ENCODE measurements at regions not wholly inside any gene's neighbourhood (a gene's known extent, or its start where the extent isn't known, plus 50 kb on each side); places are given as distances from the start of the nearest gene placed in this dataset.

- no peak for DNase-seq (ENCODE audit: low spot score)
- no peak for TF ChIP-seq CTCF (IDR thresholded peaks at IDR 0.05; ENCODE audit: extremely low read depth, missing control alignments)
Observed at GRCh38 chr6:134850721-134851305, 99.1 kb downstream of the ALDH8A1 start.

GRCh38 chr6:134849920-134850447, 99.9 kb downstream of the ALDH8A1 start:
- TF ChIP-seq CTCF (IDR thresholded peaks at IDR 0.05; ENCODE audit: extremely low read depth, missing control alignments): no peak
- DNase-seq (ENCODE audit: low spot score): no peak

- no peak for TF ChIP-seq CTCF (IDR thresholded peaks at IDR 0.05; ENCODE audit: extremely low read depth, missing control alignments)
- DNase-seq (ENCODE audit: low spot score): no peak
Observed at GRCh38 chr6:134848076-134848475, 101.8 kb downstream of the ALDH8A1 start.

GRCh38 chr6:134846865-134847264, 103.0 kb downstream of the ALDH8A1 start:
- TF ChIP-seq CTCF (IDR thresholded peaks at IDR 0.05; ENCODE audit: extremely low read depth, missing control alignments): no peak
- DNase-seq (ENCODE audit: low spot score): no peak

- DNase-seq (ENCODE audit: low spot score): no peak
- TF ChIP-seq CTCF (IDR thresholded peaks at IDR 0.05; ENCODE audit: extremely low read depth, missing control alignments): no peak
Observed at GRCh38 chr6:134846031-134846430, 103.9 kb downstream of the ALDH8A1 start.

GRCh38 chr6:134844120-134844519, 105.8 kb downstream of the ALDH8A1 start:
- TF ChIP-seq CTCF (IDR thresholded peaks at IDR 0.05; ENCODE audit: extremely low read depth, missing control alignments): no peak
- no peak for DNase-seq (ENCODE audit: low spot score)

- no peak for TF ChIP-seq CTCF (IDR thresholded peaks at IDR 0.05; ENCODE audit: extremely low read depth, missing control alignments)
- DNase-seq (ENCODE audit: low spot score): no peak
Observed at GRCh38 chr6:134840086-134840867, 109.6 kb downstream of the ALDH8A1 start.
